GM04504 (cell line): ENCODE measurements at regions not wholly inside any gene's neighbourhood (a gene's known extent, or its start where the extent isn't known, plus 50 kb on each side); places are given as distances from the start of the nearest gene placed in this dataset.
"Not testable (repeated sequence)": the region's sequence is repeated elsewhere in the genome, so short reads cannot be mapped to it uniquely, and the experiment has no call there.

Experiments
- DNase-seq: peaks from one replicate; pipeline ENCODE4 v3.0.0-alpha.2; 2012; ENCODE audit warnings: low read depth

DNA sequence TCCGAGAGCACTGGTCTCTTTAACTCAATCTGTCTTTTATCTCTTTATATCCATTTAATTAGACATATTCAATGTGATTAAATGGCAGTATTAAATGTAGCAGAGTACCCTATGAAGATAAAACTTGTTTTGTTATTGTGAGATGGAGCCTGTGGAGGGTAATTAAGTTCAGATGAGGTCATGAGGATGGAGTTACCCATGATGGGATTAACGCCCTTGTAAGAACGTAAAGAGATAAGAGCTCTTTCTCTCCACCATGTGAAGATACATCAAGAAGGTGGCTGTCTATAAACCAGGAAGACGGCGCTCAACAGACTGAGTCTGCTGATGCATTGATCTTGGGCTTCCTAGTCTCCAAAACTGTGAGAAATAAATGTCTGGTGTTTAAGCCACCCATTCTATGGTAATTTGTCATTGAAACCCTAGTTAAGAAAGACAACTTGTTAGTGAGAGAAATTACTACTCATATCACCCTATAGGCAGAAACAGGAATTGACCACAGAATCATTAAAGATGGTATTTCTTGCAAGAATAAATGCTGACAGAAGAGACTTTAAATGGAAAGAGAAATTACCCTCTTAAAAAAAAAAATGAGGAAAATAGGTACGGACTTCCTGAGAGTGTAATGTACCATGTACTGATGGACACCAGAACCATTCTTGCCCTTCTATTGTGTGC, 738.7 kb upstream of the CHAC2 start:
- no peak for DNase-seq

DNA sequence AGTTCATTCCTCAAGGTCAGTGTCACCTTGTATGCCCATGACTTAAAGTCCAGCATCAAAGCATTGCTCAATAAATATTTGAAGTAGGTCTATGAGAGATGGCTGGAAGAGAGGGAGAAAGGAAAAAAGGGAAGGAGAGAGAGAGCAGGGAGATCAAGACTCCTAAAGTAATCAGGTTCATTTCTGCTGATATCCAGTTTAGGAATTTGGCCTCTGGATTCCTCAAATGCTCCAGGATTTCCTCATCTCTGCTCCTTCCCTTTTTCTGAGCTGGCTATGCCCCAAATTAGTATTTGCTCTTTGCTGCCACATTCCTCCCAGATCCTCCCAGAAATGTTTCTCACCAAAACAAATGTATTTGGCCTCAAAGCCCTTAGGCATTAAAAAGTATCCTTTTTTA, 739.4 kb upstream of the CHAC2 start:
- peak; percentile 25 for DNase-seq

GRCh38 chr2:53022248-53022647, 745.4 kb upstream of the CHAC2 start:
- not testable (repeated sequence) for DNase-seq

- DNase-seq, result no peak
Measured at GRCh38 chr2:53021828-53022227, 745.8 kb upstream of the CHAC2 start.

DNA sequence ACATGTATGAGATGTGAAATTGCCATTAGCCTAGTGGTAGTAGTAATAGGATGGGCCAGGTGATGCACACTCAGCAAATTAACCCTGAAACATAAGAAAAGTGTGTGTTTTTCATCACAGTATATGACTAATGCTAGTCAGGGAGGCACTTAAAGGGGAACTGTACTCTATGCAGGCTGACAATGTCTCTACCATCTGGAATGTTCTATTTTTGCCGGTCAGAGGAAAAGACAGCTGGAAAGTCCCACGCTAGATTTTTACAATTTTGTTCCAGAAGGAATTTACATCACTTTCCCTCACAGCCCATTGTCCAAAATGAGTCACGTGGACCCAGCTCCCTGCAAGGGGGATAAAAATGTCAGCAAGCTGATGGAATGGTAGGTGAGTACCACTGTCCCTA, 746.3 kb upstream of the CHAC2 start:
- peak; percentile 20 for DNase-seq

DNA sequence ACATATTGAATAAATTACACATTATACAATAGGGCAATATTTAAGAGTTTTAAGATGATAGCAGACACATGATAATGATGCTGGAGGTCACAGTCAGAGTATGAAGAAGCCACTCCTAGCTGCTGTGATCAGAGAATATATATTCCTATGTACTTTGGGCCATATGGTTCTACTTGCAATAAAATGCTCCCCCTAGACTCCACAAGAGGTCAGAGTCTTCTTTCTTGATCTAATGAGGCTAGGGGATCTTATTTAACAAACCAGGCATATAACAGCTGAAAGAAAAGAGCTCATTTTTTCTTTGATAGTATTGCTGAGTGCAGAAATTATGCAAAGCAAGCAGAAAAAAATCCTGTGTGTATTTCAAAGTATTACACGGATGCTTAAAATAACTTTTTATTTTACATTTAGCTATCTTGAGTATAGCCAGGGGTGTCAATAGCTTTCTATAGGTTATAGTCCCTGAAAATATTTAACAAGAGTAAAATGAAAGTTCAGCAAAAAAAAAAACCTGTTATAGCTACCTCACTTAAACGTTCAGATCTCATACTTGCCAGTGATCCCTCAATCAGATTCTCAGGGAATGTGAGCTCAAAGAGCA, 748.7 kb upstream of the CHAC2 start:
- no peak for DNase-seq

- DNase-seq, result no peak
Measured at GRCh38 chr2:53006980-53007379, 760.6 kb upstream of the CHAC2 start.

- no peak for DNase-seq
Measured at GRCh38 chr2:53004413-53004812, 763.2 kb upstream of the CHAC2 start.

- no peak for DNase-seq
Measured at GRCh38 chr2:52995424-52995823, 772.2 kb upstream of the CHAC2 start.

GRCh38 chr2:52976143-52976949, 791.3 kb upstream of the CHAC2 start:
- DNase-seq, result no peak

DNA sequence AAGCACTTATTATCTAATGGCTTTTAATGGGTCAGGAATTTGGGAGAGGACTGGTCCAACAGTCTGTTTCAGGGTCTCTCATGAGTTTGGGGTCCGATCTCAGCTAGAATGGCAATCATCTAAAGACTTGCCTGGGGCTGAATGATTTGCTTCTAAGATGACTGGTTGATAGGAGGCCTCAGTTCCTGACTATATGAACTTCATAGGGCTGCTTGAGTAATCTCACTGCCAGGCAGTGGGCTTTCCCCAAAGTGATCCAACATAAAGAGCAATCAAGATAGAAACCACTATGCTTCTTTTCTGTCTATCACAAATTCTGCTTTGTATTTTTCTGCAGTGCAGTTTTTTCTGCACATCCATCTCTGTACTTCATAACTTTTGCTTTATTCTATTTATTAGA, 793.5 kb upstream of the CHAC2 start:
- no peak for DNase-seq

GRCh38 chr2:52970642-52971041, 797.0 kb upstream of the CHAC2 start:
- no peak for DNase-seq

DNA sequence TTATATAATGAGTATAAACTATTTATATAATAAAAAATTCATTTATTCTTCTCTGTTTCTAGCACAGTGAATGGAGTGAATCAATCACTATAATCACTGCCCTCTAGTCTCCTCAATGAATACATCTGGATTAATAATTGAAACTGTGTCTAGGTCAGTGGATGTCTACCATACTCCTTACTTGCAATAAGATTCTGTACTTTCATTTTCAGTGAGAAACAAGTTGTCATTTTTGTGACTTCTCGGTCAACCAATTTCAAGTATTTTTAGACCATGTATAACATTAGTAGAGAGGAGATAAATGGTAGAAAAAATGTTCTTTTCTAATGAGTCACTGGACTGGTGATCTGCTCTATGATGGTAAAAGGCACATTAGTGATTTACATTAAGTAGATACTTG, 799.6 kb upstream of the CHAC2 start:
- DNase-seq, result no peak

DNA sequence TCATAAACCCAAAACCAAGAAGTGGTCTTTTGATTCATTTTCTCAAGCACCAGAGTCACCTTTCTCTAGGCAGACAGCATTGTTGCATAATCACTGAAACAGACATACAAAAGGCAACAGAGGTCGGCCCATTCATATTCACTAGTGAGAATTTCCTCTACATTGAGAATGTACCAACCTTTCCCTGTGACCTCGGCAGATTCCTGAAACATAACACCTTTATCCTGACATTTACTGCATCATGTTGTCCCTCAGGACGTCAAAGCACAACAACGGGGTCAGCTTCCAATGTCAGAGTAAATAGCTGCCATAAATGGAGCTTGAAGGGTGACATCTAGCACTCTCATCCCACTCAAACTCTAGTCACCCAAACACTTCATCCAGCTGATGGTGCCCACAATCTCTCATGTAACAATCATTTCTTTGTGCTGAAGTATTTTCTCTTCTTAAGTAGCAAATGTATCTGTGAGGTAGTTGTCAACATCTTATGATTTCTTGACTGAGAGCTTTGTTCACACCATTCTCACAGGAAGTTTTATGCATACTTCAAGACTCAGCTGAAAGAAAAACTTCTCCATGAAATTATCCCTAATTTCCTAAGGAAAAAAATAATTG, 802.6 kb upstream of the CHAC2 start:
- no peak for DNase-seq

- no peak for DNase-seq
Measured at GRCh38 chr2:52961403-52961802, 806.2 kb upstream of the CHAC2 start.

DNA sequence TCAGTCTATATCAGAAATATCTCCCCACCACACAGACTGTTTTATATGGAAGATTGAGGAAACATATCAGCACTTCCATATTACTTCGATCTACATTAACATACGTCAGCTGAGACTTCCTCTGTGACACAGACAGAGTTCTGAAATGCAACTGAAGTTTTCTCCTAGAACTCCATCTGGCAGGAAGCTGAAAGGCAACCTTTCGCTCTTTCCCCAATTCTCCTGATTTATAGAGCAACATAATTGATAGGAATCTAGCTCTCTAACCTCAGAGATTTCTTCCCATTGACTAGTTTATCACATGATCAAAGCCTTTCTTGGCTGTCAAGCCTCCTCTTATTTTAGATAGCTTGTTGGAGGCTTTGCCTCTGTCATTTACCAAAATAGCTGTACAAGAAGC, 806.7 kb upstream of the CHAC2 start:
- DNase-seq, result no peak

- DNase-seq, result no peak
Measured at GRCh38 chr2:52959801-52960200, 807.8 kb upstream of the CHAC2 start.

GRCh38 chr2:52956766-52957165, 810.8 kb upstream of the CHAC2 start:
- no peak for DNase-seq

DNA sequence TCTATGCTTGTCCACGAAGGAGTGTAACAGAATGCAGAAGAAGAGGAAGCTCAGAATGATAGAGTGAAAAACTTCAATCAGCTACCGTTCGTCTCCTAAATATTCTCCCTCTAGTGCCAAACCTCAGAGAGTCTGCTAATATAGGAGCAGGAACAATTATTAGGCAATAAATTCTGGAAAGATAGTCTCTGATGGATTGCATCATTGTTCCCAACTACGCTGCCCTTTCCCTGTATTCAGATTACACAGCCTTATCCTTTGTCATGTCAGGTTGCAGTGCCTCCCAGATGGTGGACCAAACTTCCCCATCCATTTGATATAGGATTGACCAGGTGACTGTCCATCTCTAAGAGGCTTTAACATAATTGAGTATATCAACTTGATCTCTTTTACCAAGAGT, 811.5 kb upstream of the CHAC2 start:
- no peak for DNase-seq

- DNase-seq, result no peak
Measured at GRCh38 chr2:52955079-52955478, 812.5 kb upstream of the CHAC2 start.

- no peak for DNase-seq
Measured at GRCh38 chr2:52940101-52940500, 827.5 kb upstream of the CHAC2 start.

DNA sequence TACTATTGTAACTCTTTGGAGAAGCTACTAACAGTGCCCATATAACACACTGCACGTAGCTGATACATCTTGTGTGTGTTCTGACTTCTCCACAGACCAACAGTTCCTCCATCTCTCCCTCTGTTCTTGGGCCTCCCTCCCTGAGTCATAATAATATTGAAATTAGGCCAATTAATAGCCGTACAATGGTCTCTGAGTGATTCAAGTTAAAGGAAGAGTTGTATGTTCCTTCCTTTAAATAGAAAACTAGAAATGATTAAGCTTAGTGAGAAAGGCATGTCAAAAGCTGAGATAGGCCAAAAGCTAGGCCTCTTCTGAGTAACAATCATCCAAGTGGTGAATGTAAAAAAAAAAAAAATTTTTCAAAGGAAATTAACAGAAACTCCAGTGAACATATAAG, 828.4 kb upstream of the CHAC2 start:
- DNase-seq, result no peak

DNA sequence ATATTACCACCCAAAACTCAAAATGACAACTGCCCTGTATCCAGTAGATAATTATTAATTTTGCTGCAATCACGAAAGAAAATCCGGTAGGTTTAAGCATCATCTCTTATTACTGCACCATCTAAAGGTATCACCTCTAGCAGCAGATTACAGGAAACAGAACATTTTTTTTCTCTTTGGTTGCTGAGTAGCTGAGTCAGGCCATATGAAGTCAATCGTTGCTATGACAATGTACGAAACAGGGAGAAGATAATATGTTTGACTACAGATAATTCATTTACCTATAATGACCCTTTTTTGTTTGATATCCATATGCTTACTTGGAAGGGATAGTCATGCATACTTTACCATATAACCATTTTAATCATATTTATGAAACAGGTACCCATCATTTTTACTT, 831.6 kb upstream of the CHAC2 start:
- no peak for DNase-seq
